Activated CD4-positive, alpha-beta T cell treated with anti-CD3 and anti-CD28 coated beads, Interleukin-2, amount 10 ng/mL, durations not matched to agents 7 days and 5 days (primary cell): ENCODE measurements at regions not wholly inside any gene's neighbourhood (a gene's known extent, or its start where the extent isn't known, plus 50 kb on each side); places are given as distances from the start of the nearest gene placed in this dataset.

Experiments
- CTCF ChIA-PET: fragments of 350-600 bp; sonication (Branson Sonifier 250); formaldehyde crosslinking; loops from one replicate; lab custom pipeline; 2021; ENCODE audit warnings: antibody characterized with exemption; lab: Charles Lee
- POLR2A ChIA-PET: fragments of 350-600 bp; sonication (Branson Sonifier 250); formaldehyde crosslinking; loops from one replicate; lab custom pipeline; 2021; ENCODE audit warnings: antibody characterized with exemption; lab: Charles Lee
- DNase-seq: peaks from one replicate; pipeline ENCODE4 v3.0.0-alpha.2; 2020
- H3K27ac Mint-ChIP-seq: one replicate; pipeline ENCODE4 v1.8.0; 2021; ENCODE audit warnings: mild to moderate bottlenecking, moderate library complexity, mixed read lengths
- H3K27me3 Mint-ChIP-seq: one replicate; pipeline ENCODE4 v1.8.0; 2021; ENCODE audit warnings: mixed read lengths
- H3K36me3 Mint-ChIP-seq: one replicate; pipeline ENCODE4 v1.8.0; 2021; ENCODE audit warnings: low read depth, mixed read lengths
- H3K4me1 Mint-ChIP-seq: one replicate; pipeline ENCODE4 v1.8.0; 2021; ENCODE audit warnings: mixed read lengths
- H3K4me3 Mint-ChIP-seq: one replicate; pipeline ENCODE4 v1.8.0; 2021; ENCODE audit warnings: mild to moderate bottlenecking, moderate library complexity, mixed read lengths
- H3K9me3 Mint-ChIP-seq: one replicate; pipeline ENCODE4 v1.8.0; 2021; ENCODE audit warnings: mixed read lengths

GRCh38 chr10:50936335-50936734, 50.9 kb upstream of the A1CF start:
- H3K4me1 Mint-ChIP-seq: no peaks in the 10 kb centered on the region
- H3K9me3 Mint-ChIP-seq: no peaks in the 10 kb centered on the region
- no peaks in the 10 kb centered on the region for H3K36me3 Mint-ChIP-seq
- H3K27ac Mint-ChIP-seq: no peak overlapping the region
- ChIA-PET CTCF (no interaction called here), POLR2A (no interaction called here)
- DNase-seq: no peak
- H3K27me3 Mint-ChIP-seq: peaks cover 21% of the 10 kb centered on the region
- no peak overlapping the region for H3K4me3 Mint-ChIP-seq

GRCh38 chr10:50937230-50937907, 51.9 kb upstream of the A1CF start:
- H3K27ac Mint-ChIP-seq: no peak overlapping the region
- CTCF ChIA-PET: no interaction called here
- H3K9me3 Mint-ChIP-seq: no peaks in the 10 kb centered on the region
- peaks cover 21% of the 10 kb centered on the region for H3K27me3 Mint-ChIP-seq
- no peak overlapping the region for H3K4me3 Mint-ChIP-seq
- no peaks in the 10 kb centered on the region for H3K4me1 Mint-ChIP-seq
- no peaks in the 10 kb centered on the region for H3K36me3 Mint-ChIP-seq
- no peak for DNase-seq
- POLR2A ChIA-PET: no interaction called here

DNA sequence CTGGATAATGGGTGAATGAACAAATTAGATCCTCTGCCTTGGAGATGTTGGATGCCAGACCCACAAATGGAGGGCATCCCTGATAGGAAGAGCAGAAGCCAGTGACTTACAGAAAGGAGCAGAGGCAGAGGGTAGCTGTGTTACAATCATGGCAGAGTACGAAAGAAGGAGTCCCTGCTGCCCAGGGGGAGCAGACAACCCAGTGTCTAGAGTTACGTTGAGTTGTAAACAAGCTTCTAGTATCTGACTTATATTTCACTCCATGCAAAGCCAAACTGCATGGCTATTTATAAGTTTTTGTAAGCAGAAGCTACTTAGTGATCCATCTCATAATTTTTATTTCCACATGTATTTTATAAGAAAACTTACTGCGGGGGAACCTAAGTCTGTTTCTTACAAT, 56.2 kb upstream of the A1CF start:
- CTCF ChIA-PET: no interaction called here

DNA sequence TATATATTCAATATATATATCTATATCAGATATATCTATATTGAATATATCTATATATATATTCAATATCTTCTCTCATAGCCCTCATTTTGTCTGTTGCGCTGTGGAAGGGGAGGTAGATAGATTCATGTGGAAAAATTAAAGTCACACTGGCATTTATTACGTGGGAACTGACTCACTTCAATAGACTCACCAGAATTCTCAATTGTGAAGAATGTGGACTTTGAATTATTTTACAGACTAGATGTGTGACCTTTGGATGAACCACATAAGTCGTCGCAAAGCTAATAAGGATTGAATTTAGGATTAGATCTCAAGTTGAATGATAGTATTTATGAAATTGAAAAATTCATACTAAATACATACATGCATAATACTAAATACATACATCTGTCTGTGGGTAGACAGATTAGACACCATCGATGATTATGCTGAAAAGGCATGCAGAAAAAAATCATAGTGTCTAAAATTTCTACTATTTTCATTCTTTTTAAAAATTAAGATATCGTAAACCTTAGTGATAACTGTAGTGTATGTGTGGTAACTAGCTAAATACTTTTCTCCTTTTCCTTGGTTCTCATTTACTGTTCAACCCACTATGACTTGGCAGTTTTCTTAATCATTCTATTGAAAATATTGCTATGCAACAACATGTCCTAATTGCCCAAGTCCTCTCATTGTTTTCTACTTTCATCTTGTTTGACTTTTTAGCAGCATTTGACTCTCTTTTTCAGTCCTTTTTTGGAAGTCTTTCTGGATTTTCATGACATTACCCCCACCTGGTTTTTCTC, 61.8 kb upstream of the A1CF start:
- H3K27me3 Mint-ChIP-seq: peaks cover 8% of the 10 kb centered on the region
- no peak overlapping the region for H3K27ac Mint-ChIP-seq
- no peaks in the 10 kb centered on the region for H3K4me1 Mint-ChIP-seq
- POLR2A ChIA-PET: no interaction called here
- H3K36me3 Mint-ChIP-seq: no peaks in the 10 kb centered on the region
- DNase-seq: no peak
- H3K9me3 Mint-ChIP-seq: no peaks in the 10 kb centered on the region
- H3K4me3 Mint-ChIP-seq: no peak overlapping the region
- CTCF ChIA-PET: interaction anchor here (0.8 kb wide), 1 partner anchor 123 kb away, joined by 4 read pairs; no protein-coding TSS in a partner anchor

More for the DNA sequence above, 56.2 kb upstream of the A1CF start:
- no peak for DNase-seq
- peaks cover 3% of the 10 kb centered on the region for H3K27me3 Mint-ChIP-seq
- H3K4me3 Mint-ChIP-seq: no peak overlapping the region
- H3K27ac Mint-ChIP-seq: no peak overlapping the region
- POLR2A ChIA-PET: no interaction called here
- H3K4me1 Mint-ChIP-seq: no peaks in the 10 kb centered on the region
- no peaks in the 10 kb centered on the region for H3K36me3 Mint-ChIP-seq
- H3K9me3 Mint-ChIP-seq: no peaks in the 10 kb centered on the region

- Mint-ChIP-seq H3K36me3 (no peaks in the 10 kb centered on the region), H3K27ac (no peak overlapping the region), H3K4me3 (no peak overlapping the region), H3K9me3 (no peaks in the 10 kb centered on the region), H3K27me3 (peaks cover 8% of the 10 kb centered on the region), H3K4me1 (no peaks in the 10 kb centered on the region)
- ChIA-PET POLR2A (no interaction called here), CTCF (no interaction called here)
- no peak for DNase-seq
These were observed 65.9 kb upstream of the A1CF start for GRCh38 chr10:50951365-50951764.

- H3K4me3 Mint-ChIP-seq: no peak overlapping the region
- CTCF ChIA-PET: no interaction called here
These were observed 75.9 kb upstream of the A1CF start for GRCh38 chr10:50961297-50961696.

DNA sequence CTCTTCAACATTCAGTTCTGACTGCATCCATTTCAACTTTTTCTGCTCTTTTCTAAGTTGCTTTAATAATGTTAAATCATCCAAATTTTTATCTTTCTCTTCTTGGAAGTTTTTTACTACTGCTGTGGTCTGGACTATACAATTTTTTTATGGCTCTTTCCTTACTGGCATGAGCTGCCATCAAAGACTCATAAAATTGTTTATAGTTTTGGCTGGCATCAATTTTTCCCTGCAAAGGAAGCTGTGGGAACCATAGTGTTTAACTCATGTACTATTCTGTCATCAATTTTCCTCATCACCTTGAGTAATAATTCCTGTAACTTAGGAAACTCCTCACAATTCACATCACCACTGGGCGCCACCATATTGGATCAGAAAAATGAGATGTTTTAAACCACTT, 77.6 kb upstream of the A1CF start:
- DNase-seq: no peak
- Mint-ChIP-seq H3K36me3 (no peaks in the 10 kb centered on the region), H3K27ac (no peak overlapping the region), H3K4me1 (no peaks in the 10 kb centered on the region), H3K27me3 (no peaks in the 10 kb centered on the region), H3K9me3 (no peaks in the 10 kb centered on the region), H3K4me3 (no peak overlapping the region)
- ChIA-PET POLR2A (no interaction called here), CTCF (no interaction called here)

More at GRCh38 chr10:50961297-50961696, 75.9 kb upstream of the A1CF start:
- no peaks in the 10 kb centered on the region for H3K27me3 Mint-ChIP-seq
- H3K36me3 Mint-ChIP-seq: no peaks in the 10 kb centered on the region
- no peaks in the 10 kb centered on the region for H3K9me3 Mint-ChIP-seq
- DNase-seq: no peak
- POLR2A ChIA-PET: no interaction called here
- H3K27ac Mint-ChIP-seq: no peak overlapping the region
- no peaks in the 10 kb centered on the region for H3K4me1 Mint-ChIP-seq

GRCh38 chr10:50968386-50969091, 83.1 kb upstream of the A1CF start:
- no peak overlapping the region for H3K4me3 Mint-ChIP-seq
- no peak for DNase-seq
- peaks cover 1% of the 10 kb centered on the region for H3K27me3 Mint-ChIP-seq
- POLR2A ChIA-PET: interaction anchor here (0.6 kb wide), 1 partner anchor 724 kb away, joined by 3 read pairs; no protein-coding TSS in a partner anchor
- no peaks in the 10 kb centered on the region for H3K9me3 Mint-ChIP-seq
- H3K36me3 Mint-ChIP-seq: no peaks in the 10 kb centered on the region
- no peak overlapping the region for H3K27ac Mint-ChIP-seq
- no peaks in the 10 kb centered on the region for H3K4me1 Mint-ChIP-seq
- CTCF ChIA-PET: no interaction called here

- ChIA-PET CTCF (interaction anchor here (0.6 kb wide), 1 partner anchor 394 kb away, joined by 3 read pairs; no protein-coding TSS in a partner anchor), POLR2A (no interaction called here)
- Mint-ChIP-seq H3K9me3 (no peaks in the 10 kb centered on the region), H3K27ac (no peak overlapping the region), H3K4me1 (no peaks in the 10 kb centered on the region), H3K36me3 (no peaks in the 10 kb centered on the region), H3K27me3 (peaks cover 1% of the 10 kb centered on the region), H3K4me3 (no peak overlapping the region)
- DNase-seq: no peak
These were observed 87.2 kb upstream of the A1CF start for GRCh38 chr10:50972591-50972990.

DNA sequence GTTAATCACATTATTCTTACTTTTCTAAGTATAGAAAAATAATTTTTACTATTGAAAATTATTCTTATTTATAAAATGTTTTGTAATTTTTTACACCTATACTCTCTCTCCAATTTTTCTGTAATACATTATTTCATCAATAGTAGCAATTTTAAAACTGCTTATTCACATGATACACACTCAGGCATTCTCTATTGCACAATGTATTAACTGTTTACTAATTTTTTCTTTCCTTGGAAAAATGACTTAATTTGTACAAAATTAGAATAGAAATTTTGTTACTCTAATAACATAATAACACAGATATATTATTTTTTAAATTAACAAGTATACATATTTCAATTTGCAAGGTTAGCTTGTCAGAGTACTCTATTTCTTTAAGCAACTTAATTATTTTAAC, 92.9 kb upstream of the PRKG1 start:
- no peak for DNase-seq
- Mint-ChIP-seq H3K27me3 (peaks cover 15% of the 10 kb centered on the region), H3K4me1 (no peaks in the 10 kb centered on the region), H3K9me3 (no peaks in the 10 kb centered on the region), H3K36me3 (no peaks in the 10 kb centered on the region), H3K27ac (no peak overlapping the region), H3K4me3 (no peak overlapping the region)
- ChIA-PET CTCF (interaction anchor here (0.6 kb wide), 1 partner anchor 129 kb away, joined by 4 read pairs; no protein-coding TSS in a partner anchor), POLR2A (no interaction called here)

GRCh38 chr10:50981904-50982303, 92.4 kb upstream of the PRKG1 start:
- Mint-ChIP-seq H3K4me1 (no peaks in the 10 kb centered on the region), H3K27ac (no peak overlapping the region), H3K9me3 (no peaks in the 10 kb centered on the region), H3K36me3 (no peaks in the 10 kb centered on the region), H3K27me3 (peaks cover 15% of the 10 kb centered on the region), H3K4me3 (no peak overlapping the region)
- POLR2A ChIA-PET: no interaction called here
- CTCF ChIA-PET: no interaction called here
- no peak for DNase-seq

DNA sequence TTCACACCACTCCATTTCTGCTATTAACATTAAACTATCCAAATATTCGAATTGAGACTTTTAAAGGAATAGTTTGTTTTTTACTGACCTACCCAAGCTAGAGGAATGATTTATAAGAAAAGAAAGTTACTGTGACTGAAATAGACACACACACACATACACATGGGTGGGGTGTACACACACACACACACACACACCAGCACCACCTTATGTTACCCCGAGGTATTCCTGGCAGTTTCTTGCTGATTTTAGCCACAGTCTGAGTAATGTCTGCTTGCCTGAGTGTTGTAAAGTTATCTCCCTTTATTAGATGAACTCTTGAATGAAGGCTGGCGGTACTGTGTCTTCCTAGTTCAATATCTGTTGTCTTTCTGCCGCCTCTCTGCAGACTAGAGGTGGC, 91.3 kb upstream of the PRKG1 start:
- no peak for DNase-seq
- no peak overlapping the region for H3K4me3 Mint-ChIP-seq
- H3K27ac Mint-ChIP-seq: no peak overlapping the region
- CTCF ChIA-PET: no interaction called here
- H3K36me3 Mint-ChIP-seq: no peaks in the 10 kb centered on the region
- peaks cover 20% of the 10 kb centered on the region for H3K27me3 Mint-ChIP-seq
- POLR2A ChIA-PET: no interaction called here
- H3K4me1 Mint-ChIP-seq: no peaks in the 10 kb centered on the region
- H3K9me3 Mint-ChIP-seq: no peaks in the 10 kb centered on the region

DNA sequence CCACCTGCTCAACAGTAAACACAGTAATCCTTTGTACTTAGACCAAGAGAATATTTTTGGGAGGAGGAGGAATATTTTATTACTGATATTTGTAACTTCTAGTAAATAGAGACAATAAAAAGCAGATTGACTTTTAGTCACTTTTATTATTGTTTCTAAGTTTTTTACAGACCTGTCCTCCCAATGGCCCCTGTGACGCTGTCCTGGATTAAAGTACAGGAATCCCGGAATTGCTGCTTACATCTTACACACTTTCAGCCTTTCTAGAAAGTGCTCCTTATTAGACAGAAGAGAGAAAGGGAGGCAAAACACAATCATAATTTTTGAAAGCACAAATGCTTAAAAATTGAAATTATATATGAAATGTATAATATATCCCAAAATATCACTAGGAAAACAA, 86.4 kb upstream of the PRKG1 start:
- no peaks in the 10 kb centered on the region for H3K36me3 Mint-ChIP-seq
- ChIA-PET CTCF (no interaction called here), POLR2A (no interaction called here)
- no peak overlapping the region for H3K4me3 Mint-ChIP-seq
- no peak for DNase-seq
- H3K4me1 Mint-ChIP-seq: peaks cover 2% of the 10 kb centered on the region
- peaks cover 43% of the 10 kb centered on the region for H3K27me3 Mint-ChIP-seq
- H3K27ac Mint-ChIP-seq: no peak overlapping the region
- no peaks in the 10 kb centered on the region for H3K9me3 Mint-ChIP-seq
